Panc1 (cell line): ENCODE measurements at regions not wholly inside any gene's neighbourhood (a gene's known extent, or its start where the extent isn't known, plus 50 kb on each side); places are given as distances from the start of the nearest gene placed in this dataset.

Experiments used
- ATAC-seq: fragments of 200-7000 bp; cut with Tn5 transposase; 2 replicates; pipeline ENCODE4 v1.9.1; 2020; ENCODE audit warnings: mild to moderate bottlenecking, moderate library complexity
- BruUV-seq: library from RNA; stranded (reverse); fragments of 400-500 nt; replicated peaks from 2 replicates; lab custom pipeline; 2021; lab: Mats Ljungman, UMichigan
- CTCF ChIA-PET: fragments of 300-600 bp; sonication (Branson Sonifier 250); formaldehyde crosslinking; loops from one replicate; lab custom pipeline; 2022; ENCODE audit warnings: antibody characterized with exemption; lab: Charles Lee
- POLR2A ChIA-PET: fragments of 300-600 bp; sonication (Branson Sonifier 250); formaldehyde crosslinking; loops from one replicate; lab custom pipeline; 2022; ENCODE audit warnings: antibody characterized with exemption; lab: Charles Lee
- DNase-seq: peaks from one replicate; pipeline ENCODE4 v3.0.0-alpha.2; 2010; ENCODE audit warnings: low read depth, low spot score
- H3K27ac ChIP-seq: 2 replicates; pipeline ENCODE4 v1.5.1; 2011; ENCODE audit warnings: mild to moderate bottlenecking, low read length, inconsistent platforms
- H3K27me3 ChIP-seq: fragments of 200-500 bp; sonication (Bioruptor generic); 2 replicates; pipeline ENCODE4 v1.6.0; 2014; ENCODE audit warnings: low read length, inconsistent platforms; ENCODE audit not compliant: control insufficient read depth, insufficient read depth
- H3K36me3 ChIP-seq: fragments of 200-500 bp; sonication (Bioruptor generic); 2 replicates; pipeline ENCODE4 v1.5.1; 2014; ENCODE audit warnings: inconsistent platforms, mild to moderate bottlenecking, low read length, moderate library complexity; ENCODE audit not compliant: control insufficient read depth, insufficient read depth
- H3K4me1 ChIP-seq: 2 replicates; pipeline ENCODE4 v1.5.1; 2011; ENCODE audit warnings: inconsistent platforms, mild to moderate bottlenecking, low read length, moderate library complexity; ENCODE audit not compliant: control insufficient read depth, insufficient read depth
- H3K4me3 ChIP-seq, 2 experiments: 2 replicates each; pipeline ENCODE4 v1.5.1; 2011 to 2012; ENCODE audit warnings: low read depth in 2 of 2, low read length in 2 of 2, mild to moderate bottlenecking in 2 of 2, inconsistent platforms in 1 of 2, moderate library complexity in 1 of 2
- H3K9me3 ChIP-seq: fragments of 200-500 bp; sonication (Bioruptor generic); 2 replicates; pipeline ENCODE4 v1.5.1; 2014; ENCODE audit warnings: low read depth, mild to moderate bottlenecking, inconsistent platforms, low read length, moderate library complexity; ENCODE audit not compliant: control insufficient read depth, insufficient read depth
- POLR2AphosphoS5 ChIP-seq: IDR thresholded peaks from 2 replicates; pipeline ENCODE4 v1.6.1; 2012; ENCODE audit warnings: mild to moderate bottlenecking, low read depth, low read length, moderate library complexity
- SIN3A ChIP-seq: IDR thresholded peaks from 2 replicates; pipeline ENCODE4 v1.6.1; 2012; ENCODE audit warnings: low read depth, mild to moderate bottlenecking, low read length, moderate library complexity, borderline replicate concordance; ENCODE audit not compliant: insufficient read depth
- TCF7L2 ChIP-seq: IDR thresholded peaks from 2 replicates; pipeline ENCODE4 v1.6.1; 2011; ENCODE audit warnings: mild to moderate bottlenecking, low read depth, low read length, inconsistent platforms
- in situ Hi-C: cut with HindIII; loops from 2 replicates; pipeline ENCODE4 v1.10.0; 2016; ENCODE audit warnings: low sequenced_read_pairs, low pct_unique_long_range_greater_than_20kb
- intact Hi-C: fragments of 100-400 bp; cut with micrococcal nuclease; formaldehyde crosslinking; loops from one replicate; pipeline ENCODE4 v1.10.0; 2022; ENCODE audit not compliant: unreplicated experiment
- TF ChIP-seq, protein P1 (sequence below), 2 experiments: IDR thresholded peaks; 2 replicates each; pipeline ENCODE4 v1.6.1; 2011 to 2012; ENCODE audit warnings: low read depth in 2 of 2, control low read depth in 1 of 2, low read length in 1 of 2, mild to moderate bottlenecking in 1 of 2, moderate library complexity in 1 of 2; ENCODE audit not compliant: insufficient read depth in 1 of 2
- TF ChIP-seq, protein P2 (sequence below): fragments of 450-650 bp; IDR thresholded peaks from 2 replicates; pipeline ENCODE4 v1.5.1; 2017; ENCODE audit warnings: mild to moderate bottlenecking

DNA sequence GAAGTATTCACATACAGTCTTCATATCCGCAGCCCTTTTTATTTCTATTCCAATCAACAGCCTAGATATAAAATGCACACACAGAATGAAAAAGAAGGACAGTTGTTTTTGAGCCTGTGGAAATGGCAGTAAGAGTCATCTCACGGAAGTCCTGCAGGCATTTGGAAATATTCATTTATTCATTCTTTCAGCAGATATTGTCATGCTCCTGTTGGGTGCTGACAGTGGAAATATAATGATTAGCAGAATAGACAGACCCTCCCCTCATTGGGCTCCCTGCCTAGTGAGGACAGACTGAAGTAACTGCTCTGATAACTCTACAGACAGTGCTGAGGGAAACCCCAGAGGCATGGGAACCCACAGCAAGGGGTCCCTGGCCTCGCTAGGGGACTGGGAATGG lies 392.3 kb downstream of the FOXO1 start:
- H3K4me3 ChIP-seq = no peak overlapping the region
- H3K27ac ChIP-seq = no peak overlapping the region
- intact Hi-C loops = no loop called here
- in situ Hi-C loops = no loop called here
- DNase-seq (no peak), ATAC-seq (no peak)
- no peaks in the 10 kb centered on the region for H3K9me3 ChIP-seq
- CTCF ChIA-PET = no interaction called here
- no peaks in the 10 kb centered on the region; the same call in 1 of the 2 replicates for H3K4me1 ChIP-seq
- POLR2A ChIA-PET = no interaction called here
- TF ChIP-seq, protein P1, sequence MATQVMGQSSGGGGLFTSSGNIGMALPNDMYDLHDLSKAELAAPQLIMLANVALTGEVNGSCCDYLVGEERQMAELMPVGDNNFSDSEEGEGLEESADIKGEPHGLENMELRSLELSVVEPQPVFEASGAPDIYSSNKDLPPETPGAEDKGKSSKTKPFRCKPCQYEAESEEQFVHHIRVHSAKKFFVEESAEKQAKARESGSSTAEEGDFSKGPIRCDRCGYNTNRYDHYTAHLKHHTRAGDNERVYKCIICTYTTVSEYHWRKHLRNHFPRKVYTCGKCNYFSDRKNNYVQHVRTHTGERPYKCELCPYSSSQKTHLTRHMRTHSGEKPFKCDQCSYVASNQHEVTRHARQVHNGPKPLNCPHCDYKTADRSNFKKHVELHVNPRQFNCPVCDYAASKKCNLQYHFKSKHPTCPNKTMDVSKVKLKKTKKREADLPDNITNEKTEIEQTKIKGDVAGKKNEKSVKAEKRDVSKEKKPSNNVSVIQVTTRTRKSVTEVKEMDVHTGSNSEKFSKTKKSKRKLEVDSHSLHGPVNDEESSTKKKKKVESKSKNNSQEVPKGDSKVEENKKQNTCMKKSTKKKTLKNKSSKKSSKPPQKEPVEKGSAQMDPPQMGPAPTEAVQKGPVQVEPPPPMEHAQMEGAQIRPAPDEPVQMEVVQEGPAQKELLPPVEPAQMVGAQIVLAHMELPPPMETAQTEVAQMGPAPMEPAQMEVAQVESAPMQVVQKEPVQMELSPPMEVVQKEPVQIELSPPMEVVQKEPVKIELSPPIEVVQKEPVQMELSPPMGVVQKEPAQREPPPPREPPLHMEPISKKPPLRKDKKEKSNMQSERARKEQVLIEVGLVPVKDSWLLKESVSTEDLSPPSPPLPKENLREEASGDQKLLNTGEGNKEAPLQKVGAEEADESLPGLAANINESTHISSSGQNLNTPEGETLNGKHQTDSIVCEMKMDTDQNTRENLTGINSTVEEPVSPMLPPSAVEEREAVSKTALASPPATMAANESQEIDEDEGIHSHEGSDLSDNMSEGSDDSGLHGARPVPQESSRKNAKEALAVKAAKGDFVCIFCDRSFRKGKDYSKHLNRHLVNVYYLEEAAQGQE (IDR thresholded peaks at IDR 0.05; ENCODE audit: insufficient read depth in 1 of 2, low read depth in 2 of 2, low read length in 1 of 2) = no peak
- TF ChIP-seq SIN3A (no peak), POLR2AphosphoS5 (no peak), TCF7L2 (no peak)
- TF ChIP-seq, protein P2, sequence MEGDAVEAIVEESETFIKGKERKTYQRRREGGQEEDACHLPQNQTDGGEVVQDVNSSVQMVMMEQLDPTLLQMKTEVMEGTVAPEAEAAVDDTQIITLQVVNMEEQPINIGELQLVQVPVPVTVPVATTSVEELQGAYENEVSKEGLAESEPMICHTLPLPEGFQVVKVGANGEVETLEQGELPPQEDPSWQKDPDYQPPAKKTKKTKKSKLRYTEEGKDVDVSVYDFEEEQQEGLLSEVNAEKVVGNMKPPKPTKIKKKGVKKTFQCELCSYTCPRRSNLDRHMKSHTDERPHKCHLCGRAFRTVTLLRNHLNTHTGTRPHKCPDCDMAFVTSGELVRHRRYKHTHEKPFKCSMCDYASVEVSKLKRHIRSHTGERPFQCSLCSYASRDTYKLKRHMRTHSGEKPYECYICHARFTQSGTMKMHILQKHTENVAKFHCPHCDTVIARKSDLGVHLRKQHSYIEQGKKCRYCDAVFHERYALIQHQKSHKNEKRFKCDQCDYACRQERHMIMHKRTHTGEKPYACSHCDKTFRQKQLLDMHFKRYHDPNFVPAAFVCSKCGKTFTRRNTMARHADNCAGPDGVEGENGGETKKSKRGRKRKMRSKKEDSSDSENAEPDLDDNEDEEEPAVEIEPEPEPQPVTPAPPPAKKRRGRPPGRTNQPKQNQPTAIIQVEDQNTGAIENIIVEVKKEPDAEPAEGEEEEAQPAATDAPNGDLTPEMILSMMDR = no peak
- BruUV-seq = no TSS peak
- H3K27me3 ChIP-seq = no peaks in the 10 kb centered on the region
- H3K36me3 ChIP-seq = no peaks in the 10 kb centered on the region

DNA sequence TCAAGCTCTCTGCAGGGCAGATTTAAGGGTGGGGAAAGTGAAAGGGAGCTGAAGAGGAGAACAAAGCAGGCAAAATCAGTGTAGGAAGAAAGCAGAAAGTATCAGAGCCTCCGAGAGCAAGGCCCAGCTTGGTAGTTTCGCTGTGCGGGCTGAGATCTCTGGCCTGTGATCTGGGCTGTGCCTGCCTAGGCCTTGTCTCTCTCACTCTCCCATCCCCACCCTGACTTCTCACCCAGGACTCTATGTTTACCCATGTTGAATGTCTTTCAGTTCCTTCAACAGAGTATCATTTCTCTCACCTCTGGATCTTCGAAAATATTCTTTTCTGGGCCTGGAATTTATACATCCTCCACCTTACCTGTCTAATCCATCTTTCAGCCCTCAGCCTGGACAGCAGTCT lies 391.3 kb downstream of the FOXO1 start:
- intact Hi-C loops = no loop called here
- no peak for ATAC-seq
- no TSS peak for BruUV-seq
- Histone ChIP-seq H3K9me3 (no peaks in the 10 kb centered on the region), H3K4me1 (no peaks in the 10 kb centered on the region; the same call in 1 of the 2 replicates), H3K36me3 (no peaks in the 10 kb centered on the region), H3K27me3 (no peaks in the 10 kb centered on the region), H3K27ac (no peak overlapping the region), H3K4me3 (no peak overlapping the region)
- TF ChIP-seq, protein P1 (IDR thresholded peaks at IDR 0.05; ENCODE audit: insufficient read depth in 1 of 2, low read depth in 2 of 2, low read length in 1 of 2) = no peak
- TF ChIP-seq SIN3A = no peak
- TF ChIP-seq, protein P2 = no peak
- no peak for TF ChIP-seq TCF7L2
- TF ChIP-seq POLR2AphosphoS5 = no peak
- POLR2A ChIA-PET = no interaction called here
- CTCF ChIA-PET = no interaction called here
- in situ Hi-C loops = no loop called here
- DNase-seq = no peak
